CD4-positive, alpha-beta T cell treated with Interleukin-21 for 1 hour (primary cell): ENCODE measurements at regions not wholly inside any gene's neighbourhood (a gene's known extent, or its start where the extent isn't known, plus 50 kb on each side); places are given as distances from the start of the nearest gene placed in this dataset.
A peak's percentile ranks its signal among the peaks of the same experiment; 100 is the strongest.
"Not testable (repeated sequence)": the region's sequence is repeated elsewhere in the genome, so short reads cannot be mapped to it uniquely, and the experiment has no call there.

ENCODE experiments used
- DNase-seq: peaks from one replicate; pipeline ENCODE4 v3.0.0-alpha.2; 2020

- DNase-seq = no peak
These were observed 54.4 kb upstream of the IQCM start for GRCh38 chr4:149870008-149870407.

DNA sequence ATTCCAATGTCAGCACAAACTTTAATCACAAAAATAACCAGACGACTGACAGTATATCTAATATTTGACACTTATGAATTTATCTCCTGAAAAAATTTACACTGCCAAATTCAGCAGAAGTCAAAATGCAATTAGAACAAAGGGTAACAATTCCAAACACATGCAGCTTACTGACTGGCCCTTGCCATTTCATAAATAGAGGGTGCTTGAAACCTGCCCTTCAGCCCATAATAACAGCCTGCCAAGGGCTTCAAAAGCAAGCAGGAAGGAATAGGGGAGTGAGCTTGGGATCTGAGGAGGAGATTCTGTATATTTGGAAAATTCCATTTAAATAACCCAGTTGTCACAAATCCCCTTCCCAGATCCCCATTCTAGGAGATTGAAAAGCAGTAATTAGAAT lies 66.1 kb upstream of the IQCM start:
- DNase-seq = no peak

DNA sequence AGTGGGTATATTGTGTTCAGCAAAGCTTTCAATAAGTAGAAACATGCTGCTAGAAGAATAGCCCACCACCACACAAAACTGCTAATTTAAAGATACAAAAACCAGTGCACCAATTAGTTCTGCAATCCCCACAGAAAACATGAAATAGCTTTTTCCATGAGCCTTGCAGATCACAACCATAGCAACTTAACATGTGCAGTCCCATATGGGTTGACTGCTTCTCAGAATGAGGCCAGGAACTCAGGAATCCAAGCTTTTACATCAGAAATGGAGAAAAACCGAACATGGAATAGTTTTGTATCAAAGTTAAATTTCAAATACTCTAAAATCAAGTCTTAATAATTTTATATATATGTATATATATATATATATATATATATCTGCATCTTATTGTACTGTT lies 66.6 kb upstream of the IQCM start:
- no peak for DNase-seq

- no peak for DNase-seq
These were observed 68.4 kb upstream of the IQCM start for GRCh38 chr4:149884046-149884445.

GRCh38 chr4:149884529-149885181 lies 69.0 kb upstream of the IQCM start:
- no peak for DNase-seq

DNA sequence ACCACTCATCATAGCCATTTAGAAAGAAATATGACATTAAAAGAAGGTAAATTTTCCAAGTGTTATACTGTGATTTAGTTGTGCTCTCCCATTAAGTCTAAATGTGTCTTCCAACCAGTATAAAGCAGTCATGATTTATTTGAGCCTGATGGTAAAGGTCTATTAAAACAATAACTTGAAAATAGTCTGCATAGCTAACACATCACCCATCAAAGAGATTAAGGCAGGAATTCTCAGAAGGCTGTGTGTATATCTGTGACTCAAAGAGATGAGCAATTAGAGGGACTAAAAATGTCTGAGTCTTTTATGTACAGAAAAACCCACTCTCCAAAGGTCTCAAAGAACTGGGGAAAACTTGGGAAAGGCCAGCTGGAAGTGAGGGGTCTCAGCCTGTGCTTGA lies 70.3 kb upstream of the IQCM start:
- DNase-seq = no peak

DNA sequence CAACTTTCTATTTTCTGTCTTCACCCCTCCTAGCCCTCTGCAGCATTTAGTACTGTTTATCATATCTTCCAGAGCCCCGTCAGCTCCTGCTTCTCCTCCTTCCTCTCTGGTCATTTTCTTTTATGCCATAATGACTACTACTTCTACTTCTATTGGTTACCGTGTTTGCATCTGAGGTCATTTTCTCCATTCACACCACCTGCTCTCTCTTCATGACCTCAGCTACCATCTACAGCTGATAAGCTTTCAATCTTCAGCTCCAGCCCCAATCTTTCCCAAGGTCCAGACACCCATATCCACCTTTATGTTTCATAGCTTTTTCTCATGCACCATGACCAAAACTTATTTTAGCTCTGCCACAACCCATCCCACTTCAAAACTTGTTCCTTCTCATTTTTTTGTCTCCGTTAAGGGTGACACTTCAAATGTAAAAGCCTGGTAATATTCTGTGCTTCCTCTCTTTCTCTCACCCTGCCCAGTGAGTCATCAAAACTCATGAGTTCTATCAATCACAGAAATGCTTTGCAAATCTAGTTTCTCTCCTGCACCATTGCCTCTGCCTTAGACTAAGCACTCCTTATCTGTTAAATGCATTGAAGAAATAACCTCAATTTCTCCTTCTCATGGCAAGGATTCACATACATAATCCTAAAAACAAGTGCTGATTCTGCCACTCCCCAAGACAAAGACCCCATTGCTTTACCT lies 71.3 kb upstream of the IQCM start:
- no peak for DNase-seq

DNA sequence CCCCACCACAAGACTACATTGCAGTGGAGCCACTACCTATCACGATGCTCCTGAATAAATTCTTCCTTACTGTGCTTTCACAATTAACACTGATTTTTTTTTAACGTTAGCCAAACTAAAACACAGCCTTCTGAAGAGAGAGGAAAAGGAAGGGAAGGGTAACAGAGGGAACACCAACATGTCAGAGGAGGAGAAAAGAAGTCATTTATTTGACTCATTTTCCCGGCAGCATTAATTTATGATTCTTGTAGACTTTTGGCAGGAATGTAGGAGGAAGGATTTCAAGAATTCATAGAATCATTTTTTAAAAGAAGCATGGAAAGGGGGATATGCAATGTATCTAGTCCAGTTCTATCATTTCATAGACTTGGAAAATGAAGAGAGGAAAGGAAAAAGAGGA lies 74.3 kb upstream of the IQCM start:
- no peak for DNase-seq

DNA sequence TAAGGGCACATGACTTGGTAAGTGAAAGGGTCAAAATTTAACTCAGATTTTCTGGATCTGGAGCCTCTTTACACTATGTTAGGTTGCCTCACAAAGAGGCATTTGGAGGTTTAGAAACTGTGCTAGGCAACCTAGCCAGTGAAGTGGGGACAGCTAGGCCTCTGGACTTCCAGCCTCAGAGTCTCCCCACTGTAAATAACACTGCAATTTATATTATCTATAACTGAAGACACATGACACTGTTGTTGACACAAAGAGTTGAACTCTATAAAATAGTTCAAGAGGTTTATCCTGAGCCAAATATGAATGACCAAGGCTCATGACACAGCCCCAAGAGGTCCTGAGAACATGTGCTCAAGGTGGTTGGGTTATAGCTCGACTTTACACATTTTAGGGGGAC lies 74.9 kb upstream of the IQCM start:
- DNase-seq = no peak

GRCh38 chr4:149891426-149891825 lies 75.8 kb upstream of the IQCM start:
- DNase-seq = no peak

DNA sequence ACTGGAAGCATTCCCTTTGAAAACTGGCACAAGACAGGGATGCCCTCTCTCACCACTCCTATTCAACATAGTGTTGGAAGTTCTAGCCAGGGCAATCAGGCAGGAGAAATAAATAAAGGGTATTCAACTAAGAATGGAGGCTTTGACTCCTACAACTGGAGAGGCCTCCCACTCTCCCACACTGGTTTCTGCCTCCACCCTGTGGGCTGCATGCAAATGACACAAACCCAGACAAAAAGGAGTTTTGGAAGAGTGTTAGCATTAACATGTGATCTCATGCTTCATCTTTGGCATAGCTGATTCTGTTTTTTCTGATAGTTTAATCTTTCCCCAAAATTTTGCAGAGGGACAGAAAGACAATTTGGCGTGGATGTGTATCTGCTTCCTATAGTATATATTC lies 80.8 kb upstream of the IQCM start:
- DNase-seq = no peak

DNA sequence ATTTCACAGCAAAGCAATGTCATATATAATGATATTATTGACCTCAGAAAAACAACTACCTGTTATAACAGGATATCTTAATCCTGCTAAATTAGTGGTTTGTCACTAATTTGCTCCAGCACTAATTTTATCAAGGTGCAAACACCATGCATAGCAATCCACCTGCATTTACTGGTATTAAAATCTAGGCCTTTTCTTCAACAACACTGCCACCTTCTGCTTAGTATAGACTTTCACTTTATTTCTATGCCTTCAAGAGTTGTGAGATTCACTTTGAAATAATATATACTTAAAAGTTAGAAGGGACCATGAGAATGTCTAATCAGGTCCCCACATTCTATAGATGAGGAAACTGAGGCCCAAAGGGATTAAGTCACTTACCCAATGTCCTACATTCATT lies 82.1 kb upstream of the IQCM start:
- no peak for DNase-seq

- no peak for DNase-seq
These were observed 85.5 kb upstream of the IQCM start for GRCh38 chr4:149901128-149901527.

DNA sequence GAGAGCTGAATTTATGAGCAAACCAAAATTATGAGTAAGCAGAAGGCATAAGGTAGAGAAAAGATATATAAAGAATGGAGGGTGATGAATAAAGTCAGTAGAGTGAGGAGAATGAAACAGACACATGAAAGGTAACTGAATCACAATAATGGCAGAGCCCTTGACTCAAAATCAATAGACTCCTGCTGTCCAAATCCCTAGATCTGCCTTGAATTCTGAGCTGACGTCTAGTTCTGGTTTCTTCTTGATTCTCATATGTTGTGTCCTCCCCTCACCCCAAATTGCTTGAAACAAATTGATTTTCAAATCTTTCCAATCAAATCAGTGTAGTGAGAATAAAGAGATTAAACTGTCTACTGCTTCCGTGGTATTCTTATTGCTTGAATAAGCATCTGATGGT lies 86.6 kb upstream of the IQCM start:
- DNase-seq = no peak

GRCh38 chr4:149910177-149910576 lies 94.5 kb upstream of the IQCM start:
- DNase-seq = no peak

GRCh38 chr4:149910604-149911350 lies 95.1 kb upstream of the IQCM start:
- no peak for DNase-seq

GRCh38 chr4:149911354-149911753 lies 95.7 kb upstream of the IQCM start:
- DNase-seq = no peak

DNA sequence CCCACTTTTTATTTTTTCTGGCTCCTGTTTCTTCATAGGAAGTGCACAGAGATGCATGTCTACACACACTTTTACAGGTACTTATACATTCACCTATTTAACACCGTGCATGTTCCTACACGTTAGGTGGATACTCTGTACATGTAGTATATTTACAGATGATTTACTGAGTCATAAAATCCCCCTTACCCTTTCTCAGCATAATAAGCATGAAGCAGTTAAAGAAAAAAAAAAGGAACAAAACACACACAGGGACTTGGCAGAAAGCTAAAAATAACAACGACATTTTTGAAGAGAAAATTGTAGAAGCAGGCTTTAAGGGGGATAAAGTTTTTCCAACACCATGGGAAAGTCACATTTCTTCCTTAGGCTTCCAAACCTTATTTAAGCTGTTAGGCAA lies 96.4 kb upstream of the IQCM start:
- no peak for DNase-seq

DNA sequence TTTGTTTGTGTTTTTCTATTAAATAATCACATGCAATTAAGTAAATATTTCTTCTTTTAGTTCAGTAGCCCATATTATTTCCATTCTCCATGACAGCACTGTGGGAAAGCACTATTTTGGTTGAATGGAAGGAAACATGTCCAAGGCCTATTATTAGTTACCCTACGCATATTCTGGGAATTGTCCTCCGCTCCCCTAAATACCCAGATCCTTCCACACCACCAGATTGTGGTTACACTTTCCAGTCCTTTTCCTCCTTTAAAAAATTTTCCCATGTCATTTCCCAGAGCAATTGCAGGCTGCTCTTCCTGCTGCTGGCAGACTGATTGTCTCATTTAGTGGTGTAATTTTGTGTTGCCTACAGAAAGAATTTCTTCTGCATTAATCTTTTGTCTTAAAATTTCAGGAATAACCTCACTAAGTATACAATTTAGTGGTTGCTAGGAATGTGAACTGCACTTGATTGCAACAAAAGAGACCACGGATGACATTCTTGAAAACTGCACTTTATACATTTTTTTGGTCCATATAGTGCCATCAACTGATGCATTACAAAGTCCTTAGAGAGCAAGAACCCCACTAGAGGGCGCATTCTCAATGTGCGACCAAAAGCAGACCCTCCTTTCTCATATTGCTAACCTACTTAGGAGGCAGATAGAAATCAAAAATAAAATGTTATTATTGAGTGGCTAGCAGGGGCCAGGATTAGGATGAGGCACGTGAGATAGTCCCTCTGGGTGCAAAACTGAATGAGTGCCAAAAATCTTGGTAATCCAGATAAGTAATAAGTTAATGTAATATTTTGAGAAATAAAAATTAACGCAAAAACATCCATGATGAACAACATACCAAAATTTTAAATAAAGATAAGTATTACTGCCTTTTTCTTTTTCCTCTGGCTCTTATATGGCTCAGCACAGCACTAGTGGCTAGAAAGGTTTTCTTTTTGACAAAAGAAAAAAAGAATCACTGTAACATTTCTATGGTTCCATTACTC lies 98.8 kb upstream of the IQCM start:
- peak; percentile 8 for DNase-seq

DNA sequence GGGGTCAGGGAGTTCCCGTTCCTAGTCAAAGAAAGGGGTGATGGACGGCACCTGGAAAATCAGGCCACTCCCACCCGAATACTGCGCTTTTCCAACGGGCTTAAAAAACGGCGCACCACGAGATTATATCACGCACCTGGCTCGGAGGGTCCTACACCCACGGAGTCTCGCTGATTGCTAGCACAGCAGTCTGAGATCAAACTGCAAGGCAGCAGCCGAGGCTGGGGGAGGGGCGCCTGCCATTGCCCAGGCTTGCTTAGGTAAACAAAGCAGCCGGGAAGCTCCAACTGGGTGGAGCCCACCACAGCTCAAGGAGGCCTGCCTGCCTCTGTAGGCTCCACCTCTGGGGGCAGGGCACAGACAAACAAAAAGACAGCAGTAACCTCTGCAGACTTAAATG lies 100.1 kb upstream of the IQCM start:
- not testable (repeated sequence) for DNase-seq

- DNase-seq = no peak
These were observed 108.1 kb upstream of the IQCM start for GRCh38 chr4:149923736-149924135.

- DNase-seq = no peak
These were observed 111.9 kb upstream of the IQCM start for GRCh38 chr4:149927514-149927913.

GRCh38 chr4:149928507-149928906 lies 112.9 kb upstream of the IQCM start:
- no peak for DNase-seq
